ENCODE measurements at regions not wholly inside any gene's neighbourhood (a gene's known extent, or its start where the extent isn't known, plus 50 kb on each side); places are given as distances from the start of the nearest gene placed in this dataset.

DNA sequence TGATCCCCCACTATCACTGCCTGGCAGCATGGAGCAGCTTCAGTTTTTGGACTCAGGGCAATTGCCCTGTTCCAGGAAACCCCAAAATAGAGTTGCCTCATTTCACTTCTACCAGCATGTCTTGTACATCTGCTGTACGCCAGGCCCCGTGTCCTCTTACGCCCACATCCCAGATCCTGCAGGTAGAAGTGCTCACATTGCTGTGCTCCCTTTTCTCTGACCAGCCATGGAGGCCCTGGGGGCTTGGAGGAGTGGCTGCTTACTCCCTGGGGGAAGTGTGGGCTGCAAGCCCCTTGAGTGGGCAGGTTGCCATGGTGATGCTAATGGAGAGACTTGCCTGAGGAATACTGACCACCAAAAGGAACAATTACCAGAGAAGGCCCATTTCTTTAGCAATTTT, 55.6 kb upstream of the KCNIP1 start:
- WGBS (ENCODE audit: missing lambda C conversion rate): 84% methylated on average over 3 of the region's 3 CpGs
- ATAC-seq (no peak), DNase-seq (ENCODE audit: low read depth in 1 of 2, low spot score in 1 of 2) (no peak), FAIRE-seq (no peak)
- Histone ChIP-seq H3K4me3 (no peak overlapping the region), H3K4me2 (no peak overlapping the region), H3K4me1 (peaks cover 11% of the 10 kb centered on the region), H3K9me3 (peaks cover 7% of the 10 kb centered on the region; the same call in 1 of the 3 replicates), H3K27ac (no peak overlapping the region)
- TF ChIP-seq, protein P1, sequence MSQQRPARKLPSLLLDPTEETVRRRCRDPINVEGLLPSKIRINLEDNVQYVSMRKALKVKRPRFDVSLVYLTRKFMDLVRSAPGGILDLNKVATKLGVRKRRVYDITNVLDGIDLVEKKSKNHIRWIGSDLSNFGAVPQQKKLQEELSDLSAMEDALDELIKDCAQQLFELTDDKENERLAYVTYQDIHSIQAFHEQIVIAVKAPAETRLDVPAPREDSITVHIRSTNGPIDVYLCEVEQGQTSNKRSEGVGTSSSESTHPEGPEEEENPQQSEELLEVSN (IDR thresholded peaks at IDR 0.05; ENCODE audit: borderline replicate concordance, low read depth): no peak
- TF ChIP-seq POLR2AphosphoS2 (conservative IDR thresholded peaks at IDR 0.05; ENCODE audit: low read length) (no peak), KDM1A (IDR thresholded peaks at IDR 0.05; ENCODE audit: low read depth) (no peak)
- TF ChIP-seq, protein P2, sequence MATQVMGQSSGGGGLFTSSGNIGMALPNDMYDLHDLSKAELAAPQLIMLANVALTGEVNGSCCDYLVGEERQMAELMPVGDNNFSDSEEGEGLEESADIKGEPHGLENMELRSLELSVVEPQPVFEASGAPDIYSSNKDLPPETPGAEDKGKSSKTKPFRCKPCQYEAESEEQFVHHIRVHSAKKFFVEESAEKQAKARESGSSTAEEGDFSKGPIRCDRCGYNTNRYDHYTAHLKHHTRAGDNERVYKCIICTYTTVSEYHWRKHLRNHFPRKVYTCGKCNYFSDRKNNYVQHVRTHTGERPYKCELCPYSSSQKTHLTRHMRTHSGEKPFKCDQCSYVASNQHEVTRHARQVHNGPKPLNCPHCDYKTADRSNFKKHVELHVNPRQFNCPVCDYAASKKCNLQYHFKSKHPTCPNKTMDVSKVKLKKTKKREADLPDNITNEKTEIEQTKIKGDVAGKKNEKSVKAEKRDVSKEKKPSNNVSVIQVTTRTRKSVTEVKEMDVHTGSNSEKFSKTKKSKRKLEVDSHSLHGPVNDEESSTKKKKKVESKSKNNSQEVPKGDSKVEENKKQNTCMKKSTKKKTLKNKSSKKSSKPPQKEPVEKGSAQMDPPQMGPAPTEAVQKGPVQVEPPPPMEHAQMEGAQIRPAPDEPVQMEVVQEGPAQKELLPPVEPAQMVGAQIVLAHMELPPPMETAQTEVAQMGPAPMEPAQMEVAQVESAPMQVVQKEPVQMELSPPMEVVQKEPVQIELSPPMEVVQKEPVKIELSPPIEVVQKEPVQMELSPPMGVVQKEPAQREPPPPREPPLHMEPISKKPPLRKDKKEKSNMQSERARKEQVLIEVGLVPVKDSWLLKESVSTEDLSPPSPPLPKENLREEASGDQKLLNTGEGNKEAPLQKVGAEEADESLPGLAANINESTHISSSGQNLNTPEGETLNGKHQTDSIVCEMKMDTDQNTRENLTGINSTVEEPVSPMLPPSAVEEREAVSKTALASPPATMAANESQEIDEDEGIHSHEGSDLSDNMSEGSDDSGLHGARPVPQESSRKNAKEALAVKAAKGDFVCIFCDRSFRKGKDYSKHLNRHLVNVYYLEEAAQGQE (IDR thresholded peaks at IDR 0.05): no peak
- CTCF ChIA-PET: interaction anchor here (1.7 to 5.5 kb wide), 3 partner anchors 13 to 185 kb away, joined by 5 to 47 read pairs (median 10); no protein-coding TSS in a partner anchor
- POLR2A ChIA-PET: no interaction called here

DNA sequence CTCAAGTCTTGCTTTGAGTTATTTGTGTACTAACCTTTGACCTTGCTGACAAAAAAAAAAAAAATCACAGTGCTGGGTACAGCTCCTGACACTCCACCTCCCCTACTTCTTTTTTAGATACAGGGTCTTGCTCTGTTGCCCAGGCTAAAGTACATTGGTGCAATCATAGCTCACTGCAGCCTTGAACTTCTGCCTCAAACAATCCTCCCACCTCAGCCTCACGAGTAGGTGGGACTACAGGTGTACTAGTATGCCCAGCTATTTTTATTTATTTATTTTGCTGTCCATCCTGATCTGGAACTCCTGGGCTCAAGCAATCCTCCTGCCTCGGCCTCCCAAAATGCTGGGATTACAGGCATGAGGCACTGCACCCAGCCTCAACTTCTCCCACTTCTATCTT, 57.2 kb upstream of the KCNMB1 start:
- Histone ChIP-seq H3K4me2 (no peak overlapping the region), H3K27ac (no peak overlapping the region), H3K4me1 (no peaks in the 10 kb centered on the region), H3K9me3 (peaks cover 7% of the 10 kb centered on the region; the same call in 1 of the 3 replicates), H3K4me3 (no peak overlapping the region)
- POLR2A ChIA-PET: no interaction called here
- FAIRE-seq (no peak), ATAC-seq (no peak), DNase-seq (ENCODE audit: low read depth in 1 of 2, low spot score in 1 of 2) (no peak)
- 45% methylated on average over 2 of the region's 2 CpGs for WGBS (ENCODE audit: missing lambda C conversion rate)
- TF ChIP-seq HDAC2 (IDR thresholded peaks at IDR 0.05): no peak
- TF ChIP-seq RFX5 (IDR thresholded peaks at IDR 0.05): no peak
- no peak for TF ChIP-seq ZSCAN20 (CRISPR knock-in tag; IDR thresholded peaks at IDR 0.05)
- TF ChIP-seq, protein P3, sequence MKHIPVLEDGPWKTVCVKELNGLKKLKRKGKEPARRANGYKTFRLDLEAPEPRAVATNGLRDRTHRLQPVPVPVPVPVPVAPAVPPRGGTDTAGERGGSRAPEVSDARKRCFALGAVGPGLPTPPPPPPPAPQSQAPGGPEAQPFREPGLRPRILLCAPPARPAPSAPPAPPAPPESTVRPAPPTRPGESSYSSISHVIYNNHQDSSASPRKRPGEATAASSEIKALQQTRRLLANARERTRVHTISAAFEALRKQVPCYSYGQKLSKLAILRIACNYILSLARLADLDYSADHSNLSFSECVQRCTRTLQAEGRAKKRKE (CRISPR knock-in tag; IDR thresholded peaks at IDR 0.05; ENCODE audit: low read depth): no peak
- TF ChIP-seq, protein P4, sequence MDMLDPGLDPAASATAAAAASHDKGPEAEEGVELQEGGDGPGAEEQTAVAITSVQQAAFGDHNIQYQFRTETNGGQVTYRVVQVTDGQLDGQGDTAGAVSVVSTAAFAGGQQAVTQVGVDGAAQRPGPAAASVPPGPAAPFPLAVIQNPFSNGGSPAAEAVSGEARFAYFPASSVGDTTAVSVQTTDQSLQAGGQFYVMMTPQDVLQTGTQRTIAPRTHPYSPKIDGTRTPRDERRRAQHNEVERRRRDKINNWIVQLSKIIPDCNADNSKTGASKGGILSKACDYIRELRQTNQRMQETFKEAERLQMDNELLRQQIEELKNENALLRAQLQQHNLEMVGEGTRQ (IDR thresholded peaks at IDR 0.05): no peak
- CTCF ChIA-PET: interaction anchor here (0.6 to 5.5 kb wide), 6 partner anchors 12 to 496 kb away, joined by 3 to 47 read pairs (median 4); no protein-coding TSS in a partner anchor

DNA sequence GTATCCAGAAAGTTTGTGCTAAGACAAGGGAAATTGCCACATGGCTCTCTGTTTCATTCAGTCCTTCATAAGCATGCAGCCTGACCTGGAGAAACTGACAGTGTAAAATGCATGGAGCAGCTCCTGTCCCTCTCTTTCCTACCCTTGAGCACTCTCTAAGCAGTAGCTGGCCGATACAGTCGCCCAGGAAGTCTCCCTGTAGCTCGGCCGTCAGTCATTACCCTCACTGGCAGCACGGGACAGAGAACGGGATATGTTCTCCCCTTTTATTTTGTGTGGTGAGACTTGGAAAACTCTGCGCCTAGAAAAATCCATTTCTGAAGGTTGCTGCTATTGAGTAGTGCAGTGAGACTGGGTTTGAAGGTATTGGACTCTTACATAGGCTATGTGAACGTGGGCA, 56.8 kb upstream of the KCNMB1 start:
- no peak overlapping the region for H3K4me3 ChIP-seq
- H3K9me3 ChIP-seq: peaks cover 7% of the 10 kb centered on the region; the same call in 1 of the 3 replicates
- ChIA-PET POLR2A (no interaction called here), CTCF (interaction anchor here (0.8 to 5.5 kb wide), 5 partner anchors 11 to 193 kb away, joined by 3 to 47 read pairs (median 4); no protein-coding TSS in a partner anchor)
- WGBS (ENCODE audit: missing lambda C conversion rate): 60% methylated on average over 8 of the region's 8 CpGs
- ATAC-seq (no peak), FAIRE-seq (no peak), DNase-seq (ENCODE audit: low read depth in 1 of 2, low spot score in 1 of 2) (no peak)
- no peak overlapping the region for H3K27ac ChIP-seq
- TF ChIP-seq TP53 (CRISPR knock-in tag; IDR thresholded peaks at IDR 0.05) (no peak), EHF (CRISPR knock-in tag; IDR thresholded peaks at IDR 0.05) (no peak), GATA3 (IDR thresholded peaks at IDR 0.05; ENCODE audit: borderline replicate concordance) (no peak), ZC3H11A (IDR thresholded peaks at IDR 0.05) (no peak), CBX8 (IDR thresholded peaks at IDR 0.05) (no peak), EP300 (IDR thresholded peaks at IDR 0.05) (no peak), POLR2A (IDR thresholded peaks at IDR 0.05; ENCODE audit: low read length) (no peak), HOXA7 (CRISPR knock-in tag; IDR thresholded peaks at IDR 0.05) (no peak), RCOR1 (IDR thresholded peaks at IDR 0.05; ENCODE audit: low read depth, low read length) (no peak), FOSL2 (IDR thresholded peaks at IDR 0.05) (no peak), FOSL2 (CRISPR knock-in tag; IDR thresholded peaks at IDR 0.05) (no peak), NFE2L2 (conservative IDR thresholded peaks at IDR 0.05; ENCODE audit: low read length) (no peak), MAZ (IDR thresholded peaks at IDR 0.05; ENCODE audit: borderline replicate concordance, low read depth, low read length) (no peak), NR3C1 (IDR thresholded peaks at IDR 0.05) (no peak), CHD2 (IDR thresholded peaks at IDR 0.05; ENCODE audit: low read length, partially characterized antibody) (no peak), HDAC2 (IDR thresholded peaks at IDR 0.05) (no peak), JUNB (IDR thresholded peaks at IDR 0.05) (no peak)
- TF ChIP-seq, protein P5, sequence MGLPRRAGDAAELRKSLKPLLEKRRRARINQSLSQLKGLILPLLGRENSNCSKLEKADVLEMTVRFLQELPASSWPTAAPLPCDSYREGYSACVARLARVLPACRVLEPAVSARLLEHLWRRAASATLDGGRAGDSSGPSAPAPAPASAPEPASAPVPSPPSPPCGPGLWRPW (IDR thresholded peaks at IDR 0.05): no peak
- TF ChIP-seq, protein P6, sequence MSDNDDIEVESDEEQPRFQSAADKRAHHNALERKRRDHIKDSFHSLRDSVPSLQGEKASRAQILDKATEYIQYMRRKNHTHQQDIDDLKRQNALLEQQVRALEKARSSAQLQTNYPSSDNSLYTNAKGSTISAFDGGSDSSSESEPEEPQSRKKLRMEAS (IDR thresholded peaks at IDR 0.05): no peak
- TF ChIP-seq, protein P7, sequence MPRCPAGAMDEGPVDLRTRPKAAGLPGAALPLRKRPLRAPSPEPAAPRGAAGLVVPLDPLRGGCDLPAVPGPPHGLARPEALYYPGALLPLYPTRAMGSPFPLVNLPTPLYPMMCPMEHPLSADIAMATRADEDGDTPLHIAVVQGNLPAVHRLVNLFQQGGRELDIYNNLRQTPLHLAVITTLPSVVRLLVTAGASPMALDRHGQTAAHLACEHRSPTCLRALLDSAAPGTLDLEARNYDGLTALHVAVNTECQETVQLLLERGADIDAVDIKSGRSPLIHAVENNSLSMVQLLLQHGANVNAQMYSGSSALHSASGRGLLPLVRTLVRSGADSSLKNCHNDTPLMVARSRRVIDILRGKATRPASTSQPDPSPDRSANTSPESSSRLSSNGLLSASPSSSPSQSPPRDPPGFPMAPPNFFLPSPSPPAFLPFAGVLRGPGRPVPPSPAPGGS (IDR thresholded peaks at IDR 0.05): no peak
- H3K4me1 ChIP-seq: no peaks in the 10 kb centered on the region
- H3K4me2 ChIP-seq: no peak overlapping the region

Data from A549 (cell line).